Endothelial cell of umbilical vein (primary cell): ENCODE measurements at regions not wholly inside any gene's neighbourhood (a gene's known extent, or its start where the extent isn't known, plus 50 kb on each side); places are given as distances from the start of the nearest gene placed in this dataset.

ENCODE experiments used
- BruUV-seq: library from RNA; stranded (reverse); fragments of 400-500 nt; replicated peaks from 2 replicates; lab custom pipeline; 2021; lab: Mats Ljungman, UMichigan
- CTCF ChIA-PET: fragments of 300-600, 350-600 bp; sonication (Branson Sonifier 250); formaldehyde crosslinking; loops from one replicate; lab custom pipeline; 2021; ENCODE audit warnings: antibody characterized with exemption, inconsistent platforms; lab: Charles Lee
- POLR2A ChIA-PET: fragments of 300-600, 350-600 bp; sonication (Branson Sonifier 250); formaldehyde crosslinking; loops from one replicate; lab custom pipeline; 2021; ENCODE audit warnings: antibody characterized with exemption, inconsistent platforms; lab: Charles Lee
- DNase-seq: peaks from one replicate; pipeline ENCODE4 v3.0.0-alpha.2; 2011; ENCODE audit warnings: low read depth, low spot score
- FAIRE-seq: peaks from 2 replicates; lab custom pipeline; 2011; peaks lifted over from hg19 to GRCh38; lab: Jason Lieb, UNC
- H2AFZ ChIP-seq: 2 replicates; pipeline ENCODE4 v1.6.0; 2012; ENCODE audit warnings: low read depth, low read length, control low read depth, inconsistent platforms
- H3K27ac ChIP-seq: 2 replicates; pipeline ENCODE4 v1.5.1; 2011; ENCODE audit warnings: low read depth, mild to moderate bottlenecking, control low read depth, low read length, moderate library complexity; ENCODE audit not compliant: insufficient read depth
- H3K27me3 ChIP-seq, 2 experiments: 2 replicates each; pipeline versions ENCODE4 v1.6.0 to v1.6.1; 2011; ENCODE audit warnings: low read length in 2 of 2, mixed read lengths in 1 of 2; ENCODE audit not compliant: control insufficient read depth in 2 of 2, insufficient read depth in 2 of 2
- H3K36me3 ChIP-seq, 2 experiments: 2 replicates in 1 of 2; 3 replicates in 1 of 2; pipeline ENCODE4 v1.5.1; 2011; ENCODE audit warnings: low read length in 2 of 2, mild to moderate bottlenecking in 1 of 2, moderate library complexity in 1 of 2; ENCODE audit not compliant: control insufficient read depth in 2 of 2, insufficient read depth in 2 of 2; ENCODE audit errors: extremely low read depth in 1 of 2
- H3K4me1 ChIP-seq: 3 replicates; pipeline ENCODE4 v1.5.1; 2011; ENCODE audit warnings: mild to moderate bottlenecking, low read length; ENCODE audit not compliant: control insufficient read depth, insufficient read depth; ENCODE audit errors: extremely low read depth
- H3K4me2 ChIP-seq: 2 replicates; pipeline ENCODE4 v1.6.1; 2011; ENCODE audit warnings: low read length, control low read depth, mixed read lengths; ENCODE audit not compliant: insufficient read depth
- H3K4me3 ChIP-seq, 3 experiments: fragments of 200-600 bp in 1 of 3; sonication (generic), shearing (Covaris generic) in 1 of 3; replicated peaks in 1 of 3; 2 replicates each; pipeline ENCODE4 v1.5.1; 2011 to 2016; ENCODE audit warnings: control low read depth in 3 of 3, low read length in 3 of 3, mild to moderate bottlenecking in 2 of 3, inconsistent platforms in 1 of 3, low read depth in 1 of 3, moderate library complexity in 1 of 3; ENCODE audit not compliant: insufficient read depth in 1 of 3
- H3K79me2 ChIP-seq: 2 replicates; pipeline ENCODE4 v1.6.0; 2012; ENCODE audit warnings: low read length, inconsistent platforms; ENCODE audit not compliant: control insufficient read depth, insufficient read depth
- H3K9ac ChIP-seq: replicated peaks from 2 replicates; pipeline ENCODE3; 2011; ENCODE audit warnings: low read length, control low read depth; ENCODE audit not compliant: insufficient read depth; ENCODE audit errors: extremely low read depth
- H3K9me1 ChIP-seq: replicated peaks from 3 replicates; pipeline ENCODE4 v1.6.0; 2011; ENCODE audit warnings: mild to moderate bottlenecking, low read length; ENCODE audit not compliant: control insufficient read depth, insufficient read depth; ENCODE audit errors: extremely low read depth
- H3K9me3 ChIP-seq: replicated peaks from 2 replicates; pipeline ENCODE4 v1.5.1; 2012; ENCODE audit warnings: low read length, inconsistent platforms; ENCODE audit not compliant: control insufficient read depth, insufficient read depth
- H4K20me1 ChIP-seq: replicated peaks from 2 replicates; pipeline ENCODE3; 2011; ENCODE audit warnings: mild to moderate bottlenecking, low read length; ENCODE audit not compliant: control insufficient read depth, insufficient read depth; ENCODE audit errors: extremely low read depth
- EZH2 ChIP-seq: IDR thresholded peaks from 2 replicates; pipeline ENCODE4 v1.6.1; 2012; ENCODE audit warnings: borderline replicate concordance, low read depth, mild to moderate bottlenecking, moderate library complexity, low read length, inconsistent platforms; ENCODE audit not compliant: severe bottlenecking
- FOS ChIP-seq: IDR thresholded peaks from 2 replicates; pipeline ENCODE4 v1.6.1; 2011; ENCODE audit warnings: mild to moderate bottlenecking, low read length, moderate library complexity, borderline replicate concordance; ENCODE audit not compliant: insufficient read depth
- GATA2 ChIP-seq: IDR thresholded peaks from 2 replicates; pipeline ENCODE4 v1.7.0; 2011; ENCODE audit warnings: low read depth, mild to moderate bottlenecking, moderate library complexity, mixed read lengths, low read length; ENCODE audit not compliant: insufficient read length, insufficient read depth
- JUN ChIP-seq: IDR thresholded peaks from 2 replicates; pipeline ENCODE4 v1.6.1; 2011; ENCODE audit warnings: borderline replicate concordance, low read depth; ENCODE audit not compliant: insufficient read length, insufficient read depth
- MYC ChIP-seq: IDR thresholded peaks from one replicate; pipeline ENCODE4 v1.6.1; 2011; ENCODE audit warnings: mild to moderate bottlenecking, low read depth, low read length
- POLR2A ChIP-seq: IDR thresholded peaks from 2 replicates; pipeline ENCODE4 v1.6.1; 2012; ENCODE audit warnings: low read depth, mild to moderate bottlenecking, control low read depth, low read length
- POLR2AphosphoS5 ChIP-seq: IDR thresholded peaks from 2 replicates; pipeline ENCODE4 v1.6.1; 2012; ENCODE audit warnings: low read depth, mild to moderate bottlenecking, control low read depth, low read length, moderate library complexity; ENCODE audit not compliant: insufficient read depth
- dilution Hi-C: fragments of 300-500 bp; cut with MboI; formaldehyde crosslinking; loops from one replicate; pipeline ENCODE4 v1.15.0; 2019; ENCODE audit warnings: low sequenced_read_pairs; ENCODE audit not compliant: extremely low pct_ligation_motif_present
- intact Hi-C: fragments of 100-400 bp; cut with micrococcal nuclease; formaldehyde crosslinking; loops from one replicate; pipeline ENCODE4 v1.10.0; 2022
- TF ChIP-seq, protein P1 (sequence below), 2 donors: IDR thresholded peaks; 1 replicate in 1 of 2; 2 replicates in 1 of 2; pipeline ENCODE4 v1.5.1; 2011; ENCODE audit warnings: low read length in 2 of 2, mild to moderate bottlenecking in 2 of 2, moderate library complexity in 2 of 2, control low read depth in 1 of 2, inconsistent platforms in 1 of 2, low read depth in 1 of 2; ENCODE audit not compliant: insufficient read depth in 1 of 2; ENCODE audit errors: extremely low read depth in 1 of 2
- TF ChIP-seq, protein P2 (sequence below): IDR thresholded peaks from 2 replicates; pipeline ENCODE4 v1.6.1; 2011; ENCODE audit not compliant: insufficient read depth, insufficient read length

GRCh38 chr15:62549345-62549970, 384.4 kb upstream of the C2CD4B start:
- BruUV-seq, result no TSS peak
- H3K4me2 ChIP-seq, result no peak overlapping the region
- CTCF ChIA-PET, result interaction anchor here (0.6 to 1.7 kb wide), 13 partner anchors 9 to 481 kb away, joined by 3 to 14 read pairs (median 4); no protein-coding TSS in a partner anchor
- intact Hi-C loops, result no loop called here
- H3K27ac ChIP-seq, result no peak overlapping the region
- H3K9me1 ChIP-seq, result no peaks in the 10 kb centered on the region
- peak; percentile 82 for FAIRE-seq
- H4K20me1 ChIP-seq, result no peaks in the 10 kb centered on the region
- H3K36me3 ChIP-seq, result no peaks in the 10 kb centered on the region
- dilution Hi-C loops, result no loop called here
- no peaks in the 10 kb centered on the region for H3K79me2 ChIP-seq
- H2AFZ ChIP-seq, result no peak overlapping the region
- POLR2A ChIA-PET, result no interaction called here
- H3K4me1 ChIP-seq, result no peaks in the 10 kb centered on the region
- H3K4me3 ChIP-seq, result no peak overlapping the region
- peaks cover 0 to 3% of the 10 kb centered on the region in 2 experiments for H3K27me3 ChIP-seq
- no peak for TF ChIP-seq FOS
- TF ChIP-seq, protein P1, sequence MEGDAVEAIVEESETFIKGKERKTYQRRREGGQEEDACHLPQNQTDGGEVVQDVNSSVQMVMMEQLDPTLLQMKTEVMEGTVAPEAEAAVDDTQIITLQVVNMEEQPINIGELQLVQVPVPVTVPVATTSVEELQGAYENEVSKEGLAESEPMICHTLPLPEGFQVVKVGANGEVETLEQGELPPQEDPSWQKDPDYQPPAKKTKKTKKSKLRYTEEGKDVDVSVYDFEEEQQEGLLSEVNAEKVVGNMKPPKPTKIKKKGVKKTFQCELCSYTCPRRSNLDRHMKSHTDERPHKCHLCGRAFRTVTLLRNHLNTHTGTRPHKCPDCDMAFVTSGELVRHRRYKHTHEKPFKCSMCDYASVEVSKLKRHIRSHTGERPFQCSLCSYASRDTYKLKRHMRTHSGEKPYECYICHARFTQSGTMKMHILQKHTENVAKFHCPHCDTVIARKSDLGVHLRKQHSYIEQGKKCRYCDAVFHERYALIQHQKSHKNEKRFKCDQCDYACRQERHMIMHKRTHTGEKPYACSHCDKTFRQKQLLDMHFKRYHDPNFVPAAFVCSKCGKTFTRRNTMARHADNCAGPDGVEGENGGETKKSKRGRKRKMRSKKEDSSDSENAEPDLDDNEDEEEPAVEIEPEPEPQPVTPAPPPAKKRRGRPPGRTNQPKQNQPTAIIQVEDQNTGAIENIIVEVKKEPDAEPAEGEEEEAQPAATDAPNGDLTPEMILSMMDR (IDR thresholded peaks at IDR 0.05; ENCODE audit: extremely low read depth in 1 of 2, insufficient read depth in 1 of 2, low read depth in 1 of 2, low read length in 2 of 2), result peak; percentile 34 to 60
- peak; percentile 31 for DNase-seq
- H3K9me3 ChIP-seq, result no peaks in the 10 kb centered on the region
- H3K9ac ChIP-seq, result no peak overlapping the region

DNA sequence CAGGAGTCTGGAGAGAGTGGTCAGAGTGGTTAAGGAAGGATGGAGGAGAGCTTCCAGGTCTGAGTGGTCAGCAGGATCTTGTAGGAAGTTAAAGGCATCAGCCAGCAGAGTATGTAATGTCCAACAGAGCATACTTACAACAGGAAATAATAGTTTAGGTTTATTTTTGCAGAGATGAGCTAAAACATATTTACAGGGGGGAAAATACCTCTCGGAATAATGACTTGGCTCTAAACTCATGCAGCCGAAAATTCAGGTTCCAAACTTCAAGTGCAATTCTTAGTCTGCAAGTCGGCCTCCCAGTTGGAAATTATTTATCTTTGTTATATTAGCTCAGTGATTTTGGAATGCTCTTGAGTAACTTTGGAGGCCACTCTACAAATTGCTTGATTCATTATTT, 385.0 kb upstream of the C2CD4B start:
- H4K20me1 ChIP-seq, result no peaks in the 10 kb centered on the region
- H3K27ac ChIP-seq, result no peak overlapping the region
- H3K9ac ChIP-seq, result no peak overlapping the region
- no peaks in the 10 kb centered on the region for H3K9me3 ChIP-seq
- no peak overlapping the region for H3K4me2 ChIP-seq
- TF ChIP-seq EZH2 (no peak), FOS (no peak), POLR2A (no peak), MYC (no peak), GATA2 (no peak), POLR2AphosphoS5 (no peak), JUN (no peak)
- TF ChIP-seq, protein P2, sequence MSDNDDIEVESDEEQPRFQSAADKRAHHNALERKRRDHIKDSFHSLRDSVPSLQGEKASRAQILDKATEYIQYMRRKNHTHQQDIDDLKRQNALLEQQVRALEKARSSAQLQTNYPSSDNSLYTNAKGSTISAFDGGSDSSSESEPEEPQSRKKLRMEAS, result no peak
- ChIA-PET CTCF (interaction anchor here (1.1 to 1.7 kb wide), 4 partner anchors 8 to 109 kb away, joined by 3 to 14 read pairs (median 6); no protein-coding TSS in a partner anchor), POLR2A (no interaction called here)
- peaks cover 0 to 3% of the 10 kb centered on the region in 2 experiments for H3K27me3 ChIP-seq
- H3K36me3 ChIP-seq, result no peaks in the 10 kb centered on the region
- DNase-seq, result no peak
- dilution Hi-C loops (no loop called here), intact Hi-C loops (no loop called here)
- no peak overlapping the region for H2AFZ ChIP-seq
- H3K79me2 ChIP-seq, result no peaks in the 10 kb centered on the region
- no TSS peak for BruUV-seq
- H3K4me1 ChIP-seq, result no peaks in the 10 kb centered on the region
- no peak overlapping the region for H3K4me3 ChIP-seq
- no peaks in the 10 kb centered on the region for H3K9me1 ChIP-seq
- FAIRE-seq, result no peak
